ENCODE measurements at regions not wholly inside any gene's neighbourhood (a gene's known extent, or its start where the extent isn't known, plus 50 kb on each side); places are given as distances from the start of the nearest gene placed in this dataset.

DNA sequence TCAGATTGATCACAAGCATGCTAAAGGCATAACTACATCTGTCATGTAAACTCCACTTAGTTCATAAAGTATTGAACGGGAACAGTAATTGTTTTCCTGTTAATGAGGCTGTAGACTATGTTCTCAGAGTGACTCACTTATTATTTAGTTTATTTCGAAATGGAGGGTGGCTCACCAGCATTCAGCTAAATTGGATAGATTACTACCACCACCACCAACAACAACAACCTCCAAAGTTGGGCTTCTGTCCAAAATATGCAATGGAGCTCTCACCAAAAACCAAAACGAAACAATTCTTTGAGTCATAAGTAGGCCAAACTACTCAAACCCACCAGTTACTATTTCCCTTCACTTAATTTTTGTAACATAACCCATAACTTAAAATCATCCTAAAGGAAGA, 127.9 kb upstream of the NRBF2 start:
- TF ChIP-seq EZH2 (IDR thresholded peaks at IDR 0.05) (no peak), POLR2AphosphoS5 (IDR thresholded peaks at IDR 0.05; ENCODE audit: borderline replicate concordance, low read depth, low read length) (no peak)

Data from SK-N-MC (cell line).